ENCODE measurements at regions not wholly inside any gene's neighbourhood (a gene's known extent, or its start where the extent isn't known, plus 50 kb on each side); places are given as distances from the start of the nearest gene placed in this dataset.

GRCh38 chr6:98469141-98469540 lies 365.2 kb upstream of the POU3F2 start:
- Mint-ChIP-seq H3K27ac (no peak overlapping the region), H3K27me3 (peaks cover 3% of the 10 kb centered on the region), H3K4me1 (no peaks in the 10 kb centered on the region), H3K9me3 (ENCODE audit: insufficient read depth) (peaks cover 3% of the 10 kb centered on the region), H3K4me3 (no peak overlapping the region)
- H3K4me3 ChIP-seq (ENCODE audit: control extremely low read depth in 1 of 5, extremely low read depth in 1 of 5, insufficient read depth in 1 of 5, low read depth in 2 of 5, low read length in 4 of 5), result no peak overlapping the region
- TF ChIP-seq EZH2 (IDR thresholded peaks at IDR 0.05; ENCODE audit: borderline replicate concordance, insufficient read depth, low read depth, low read length, poor library complexity, severe bottlenecking), result no peak
- no peak for TF ChIP-seq CTCF (IDR thresholded peaks at IDR 0.05)
- no peaks in the 10 kb centered on the region for H3K4me1 ChIP-seq (ENCODE audit: control insufficient read depth in 2 of 2, insufficient read depth in 2 of 2, low read length in 2 of 2)
- no peak overlapping the region for H3K9ac ChIP-seq (ENCODE audit: low read length)
- no peak for DNase-seq
- ATAC-seq (ENCODE audit: low read depth), result no peak
- WGBS (ENCODE audit: insufficient coverage), result 88% methylated on average over 2 of the region's 2 CpGs
- intact Hi-C loops (cut with micrococcal nuclease), result no loop called here
- no peaks in the 10 kb centered on the region for H4K20me1 ChIP-seq (ENCODE audit: control insufficient read depth, insufficient read depth, low read length, poor library complexity, severe bottlenecking)
- no peaks in the 10 kb centered on the region for H3K9me3 ChIP-seq (ENCODE audit: control extremely low read depth in 1 of 3, control insufficient read depth in 2 of 3, insufficient read depth in 1 of 3, low read length in 2 of 3)
- CTCF ChIA-PET, result no interaction called here
- POLR2A ChIA-PET, result no interaction called here
- no peak overlapping the region for H2AFZ ChIP-seq (ENCODE audit: insufficient read depth, low read depth, low read length, poor library complexity, severe bottlenecking)
- H3K4me2 ChIP-seq (replicated peaks; ENCODE audit: low read depth, low read length, poor library complexity, severe bottlenecking), result no peak overlapping the region
- no peaks in the 10 kb centered on the region for H3K36me3 ChIP-seq (replicated peaks in 1 of 2; ENCODE audit: control extremely low read depth in 1 of 2, control insufficient read depth in 1 of 2, extremely low read depth in 1 of 2, insufficient read depth in 2 of 2, low read length in 1 of 2)
- no peak overlapping the region for H3K27ac ChIP-seq (ENCODE audit: low read length in 2 of 2)
- H3K79me2 ChIP-seq (ENCODE audit: control insufficient read depth, insufficient read depth, low read length), result no peaks in the 10 kb centered on the region
- H3K27me3 ChIP-seq (replicated peaks in 1 of 4; ENCODE audit: control extremely low read depth in 1 of 4, control insufficient read depth in 3 of 4, insufficient read depth in 4 of 4, low read length in 3 of 4), result no peaks in the 10 kb centered on the region

- 91% methylated on average over 1 of the region's 1 CpG for WGBS (ENCODE audit: insufficient coverage)
- ChIA-PET POLR2A (no interaction called here), CTCF (no interaction called here)
- Histone ChIP-seq H3K27me3 (replicated peaks in 1 of 4; ENCODE audit: control extremely low read depth in 1 of 4, control insufficient read depth in 3 of 4, insufficient read depth in 4 of 4, low read length in 3 of 4) (no peaks in the 10 kb centered on the region), H3K4me3 (ENCODE audit: control extremely low read depth in 1 of 5, extremely low read depth in 1 of 5, insufficient read depth in 1 of 5, low read depth in 2 of 5, low read length in 4 of 5) (no peak overlapping the region), H4K20me1 (ENCODE audit: control insufficient read depth, insufficient read depth, low read length, poor library complexity, severe bottlenecking) (no peaks in the 10 kb centered on the region), H3K27ac (ENCODE audit: low read length in 2 of 2) (no peak overlapping the region), H2AFZ (ENCODE audit: insufficient read depth, low read depth, low read length, poor library complexity, severe bottlenecking) (no peak overlapping the region), H3K9me3 (ENCODE audit: control extremely low read depth in 1 of 3, control insufficient read depth in 2 of 3, insufficient read depth in 1 of 3, low read length in 2 of 3) (no peaks in the 10 kb centered on the region), H3K9ac (ENCODE audit: low read length) (no peak overlapping the region), H3K4me1 (ENCODE audit: control insufficient read depth in 2 of 2, insufficient read depth in 2 of 2, low read length in 2 of 2) (no peaks in the 10 kb centered on the region), H3K36me3 (replicated peaks in 1 of 2; ENCODE audit: control extremely low read depth in 1 of 2, control insufficient read depth in 1 of 2, extremely low read depth in 1 of 2, insufficient read depth in 2 of 2, low read length in 1 of 2) (no peaks in the 10 kb centered on the region), H3K4me2 (replicated peaks; ENCODE audit: low read depth, low read length, poor library complexity, severe bottlenecking) (no peak overlapping the region), H3K79me2 (ENCODE audit: control insufficient read depth, insufficient read depth, low read length) (no peaks in the 10 kb centered on the region)
- intact Hi-C loops (cut with micrococcal nuclease), result no loop called here
- no peak for ATAC-seq (ENCODE audit: low read depth)
- H3K27me3 Mint-ChIP-seq, result peaks cover 3% of the 10 kb centered on the region
- no peak for DNase-seq
- no peak overlapping the region for H3K27ac Mint-ChIP-seq
- no peak for TF ChIP-seq CTCF (IDR thresholded peaks at IDR 0.05)
- TF ChIP-seq EZH2 (IDR thresholded peaks at IDR 0.05; ENCODE audit: borderline replicate concordance, insufficient read depth, low read depth, low read length, poor library complexity, severe bottlenecking), result no peak
- H3K9me3 Mint-ChIP-seq (ENCODE audit: insufficient read depth), result peaks cover 3% of the 10 kb centered on the region
- no peaks in the 10 kb centered on the region for H3K4me1 Mint-ChIP-seq
- H3K4me3 Mint-ChIP-seq, result no peak overlapping the region
Observed at GRCh38 chr6:98470821-98471220, 363.6 kb upstream of the POU3F2 start.

Measured in B cell (primary cell).